GM21515 (cell line): ENCODE measurements at regions not wholly inside any gene's neighbourhood (a gene's known extent, or its start where the extent isn't known, plus 50 kb on each side); places are given as distances from the start of the nearest gene placed in this dataset.
"Not testable (repeated sequence)": the region's sequence is repeated elsewhere in the genome, so short reads cannot be mapped to it uniquely, and the experiment has no call there.

Source experiments
- ATAC-seq: cut with Tn5 transposase; IDR thresholded peaks from one replicate; pipeline ENCODE4 v1.9.1; 2021; ENCODE audit not compliant: unreplicated experiment

DNA sequence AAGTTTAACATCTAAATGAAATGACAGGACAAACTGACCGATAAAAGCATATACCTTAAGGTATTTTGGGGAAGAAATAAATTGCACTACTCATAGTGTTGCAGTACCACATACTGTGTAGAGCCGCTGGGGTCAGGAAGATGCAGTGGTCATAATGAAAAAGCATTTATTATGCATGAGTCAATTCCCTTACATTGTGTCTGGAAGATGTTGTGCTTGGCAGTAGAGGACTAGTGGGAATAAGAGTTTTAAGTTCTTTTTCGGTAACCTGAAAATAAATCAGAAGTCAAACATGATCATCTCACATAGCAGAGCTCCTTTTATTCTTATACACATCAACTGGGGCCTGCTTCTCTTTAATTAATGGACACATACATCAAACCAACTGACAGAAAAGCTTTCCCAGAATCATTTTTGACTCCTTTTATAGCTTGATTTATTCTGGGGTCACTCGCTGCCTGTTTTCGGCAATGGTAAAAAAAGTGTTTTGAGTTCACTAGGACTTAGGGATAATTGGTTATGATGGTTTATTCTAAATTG is 262.5 kb upstream of the CHD1 start:
- no peak for ATAC-seq

DNA sequence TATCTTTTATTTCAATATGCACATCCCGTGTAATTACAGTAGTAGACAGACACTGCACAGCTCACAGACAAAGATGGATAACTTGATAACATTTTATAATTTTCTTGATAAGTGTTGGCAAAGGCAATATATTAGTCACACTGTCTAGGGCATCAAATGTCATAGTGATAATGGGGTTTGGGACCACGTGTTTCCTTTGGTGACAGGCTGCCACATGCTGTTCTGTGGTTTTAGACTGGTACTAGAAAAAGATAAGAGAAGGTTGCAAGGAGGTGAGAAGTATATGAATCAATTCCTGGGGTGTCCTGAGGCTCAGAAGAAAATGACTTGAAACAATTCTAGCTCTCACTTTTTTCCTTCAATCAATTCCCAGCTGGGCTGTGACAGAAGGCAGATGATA is 258.8 kb upstream of the CHD1 start:
- no peak for ATAC-seq

DNA sequence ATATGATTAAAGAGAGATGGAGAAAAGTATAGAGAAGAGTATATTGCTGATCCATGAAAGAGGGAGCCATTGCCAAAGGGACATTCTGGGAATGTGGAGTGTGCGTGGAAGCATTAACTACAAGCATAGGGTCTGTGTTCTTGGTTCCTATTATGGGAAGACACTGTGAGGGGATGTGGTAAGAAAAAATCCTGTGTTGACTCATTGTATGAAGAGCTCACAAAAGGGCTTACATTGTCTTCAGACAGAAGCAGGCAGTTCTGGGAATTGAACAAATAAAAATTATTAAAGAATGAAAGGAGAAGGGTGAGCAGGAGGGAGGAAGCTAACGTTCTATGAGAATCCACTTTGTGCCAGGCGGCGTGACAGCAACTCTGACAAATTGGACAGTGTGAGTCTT is 250.4 kb upstream of the CHD1 start:
- ATAC-seq, result no peak

DNA sequence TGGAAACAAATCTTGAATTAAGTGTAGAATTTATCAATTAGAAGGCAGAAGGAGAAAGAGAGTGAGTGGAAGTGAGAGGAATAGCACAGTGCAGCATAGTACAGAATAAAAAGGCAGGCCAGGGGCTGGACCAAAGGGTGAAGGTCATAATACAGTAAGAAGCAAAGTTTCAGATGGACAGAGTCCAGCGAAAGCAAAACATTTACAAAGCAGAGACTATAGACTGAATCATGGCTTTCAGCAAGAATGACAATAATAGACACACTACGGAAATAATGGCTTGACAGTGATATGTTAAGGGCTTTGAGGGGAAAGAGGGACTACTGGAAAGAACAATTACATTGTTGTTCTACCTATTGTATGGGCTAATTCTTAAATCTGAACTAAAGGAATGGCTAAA is 249.0 kb upstream of the CHD1 start:
- ATAC-seq, result no peak

DNA sequence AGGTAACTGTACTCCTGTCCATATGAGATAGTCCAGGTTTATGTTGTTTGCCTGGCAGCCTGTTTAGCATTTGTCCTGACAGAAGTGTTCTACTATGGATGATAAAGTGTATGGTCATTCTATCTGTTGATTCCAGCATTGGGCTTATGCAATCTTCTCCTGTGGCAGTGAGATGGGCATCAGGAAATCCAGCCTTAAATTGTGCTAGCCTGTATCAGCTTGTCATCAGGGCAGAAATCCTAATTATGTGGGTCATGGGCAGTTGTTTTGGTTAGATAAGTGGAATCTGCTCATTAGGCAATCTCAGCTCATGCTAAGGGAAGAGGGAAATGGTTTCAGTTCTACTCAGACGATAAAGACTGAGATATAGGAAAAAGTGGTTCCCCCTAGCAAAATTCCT is 247.4 kb upstream of the CHD1 start:
- no peak for ATAC-seq

DNA sequence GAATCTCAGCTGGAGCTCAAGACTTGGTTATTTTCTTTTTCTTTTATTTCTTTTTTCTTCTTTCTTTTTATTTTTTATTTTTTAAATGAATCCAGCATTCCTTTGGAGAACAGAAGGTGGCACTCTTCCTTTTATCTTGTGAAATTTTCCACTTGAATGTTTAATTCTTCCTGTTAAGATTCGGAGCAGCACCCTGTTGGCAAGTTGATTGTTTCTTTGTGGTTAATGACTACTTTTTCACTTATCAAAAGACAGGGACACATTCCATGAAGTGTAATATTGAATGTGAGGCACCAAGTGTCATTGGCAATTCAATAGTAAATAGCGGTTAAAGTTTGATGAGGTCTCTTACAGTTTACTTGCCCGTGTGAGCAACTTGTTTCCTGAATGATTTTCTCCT is 240.5 kb upstream of the CHD1 start:
- ATAC-seq, result no peak

DNA sequence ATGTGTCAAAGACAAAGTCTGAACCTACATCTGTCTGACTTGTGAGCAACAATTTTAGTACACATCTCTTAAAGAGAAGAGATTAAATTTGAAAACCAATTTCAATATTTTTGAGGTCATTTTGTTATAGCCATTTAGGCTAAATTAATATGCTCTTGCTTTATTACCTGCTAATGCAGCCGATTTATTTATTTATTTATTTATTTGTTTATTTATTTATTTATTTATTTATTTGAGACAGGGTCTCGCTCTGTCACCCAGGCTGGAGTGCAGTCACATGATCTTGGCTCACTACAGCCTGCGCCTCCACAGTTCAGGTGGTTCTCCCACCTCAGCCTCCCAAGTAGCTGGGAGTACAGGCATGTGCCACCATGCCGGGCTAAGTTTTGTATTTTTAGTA is 232.7 kb upstream of the CHD1 start:
- ATAC-seq, result not testable (repeated sequence)

DNA sequence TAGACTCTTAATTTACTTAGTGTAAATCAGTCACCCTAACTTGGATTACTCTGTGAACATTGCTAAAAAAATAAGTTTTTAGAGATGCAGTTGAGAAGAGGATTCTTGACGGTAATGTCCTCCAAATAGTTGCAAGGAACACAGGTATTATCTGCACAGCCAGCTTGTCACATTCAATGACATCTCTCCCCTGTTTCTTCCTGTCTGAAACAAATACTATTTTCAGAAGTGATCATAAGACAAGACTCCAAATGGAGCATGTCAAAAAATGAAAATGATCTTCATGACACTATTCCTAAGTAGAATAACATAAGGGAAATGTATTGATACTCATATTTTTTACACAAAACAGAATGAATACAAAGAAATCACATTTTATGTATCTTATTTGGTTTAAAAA is 227.9 kb upstream of the CHD1 start:
- no peak for ATAC-seq

DNA sequence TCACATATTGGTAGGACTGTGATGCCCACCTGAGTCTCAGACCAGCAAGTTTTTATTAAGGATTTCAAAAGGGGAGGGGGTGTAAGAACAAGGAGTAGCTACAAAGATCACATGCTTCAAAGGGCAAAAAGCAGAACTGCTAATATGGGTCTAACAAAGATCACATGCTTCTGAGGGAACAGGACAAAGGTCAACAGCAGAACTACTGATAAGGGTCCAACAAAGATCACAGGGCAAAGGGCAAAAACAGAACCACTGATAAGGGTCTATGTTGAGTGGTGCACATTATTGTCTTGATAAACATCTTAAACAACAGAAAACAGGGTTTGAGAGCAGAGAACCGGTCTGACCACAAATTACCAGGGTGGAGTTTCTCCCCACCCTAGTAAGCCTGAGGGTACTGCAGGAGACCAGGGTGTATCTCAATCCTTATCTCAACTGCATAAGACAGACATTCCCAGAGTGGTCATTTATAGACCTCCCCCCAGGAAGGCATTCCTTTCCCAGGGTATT is 214.5 kb upstream of the CHD1 start:
- ATAC-seq, result not testable (repeated sequence)

DNA sequence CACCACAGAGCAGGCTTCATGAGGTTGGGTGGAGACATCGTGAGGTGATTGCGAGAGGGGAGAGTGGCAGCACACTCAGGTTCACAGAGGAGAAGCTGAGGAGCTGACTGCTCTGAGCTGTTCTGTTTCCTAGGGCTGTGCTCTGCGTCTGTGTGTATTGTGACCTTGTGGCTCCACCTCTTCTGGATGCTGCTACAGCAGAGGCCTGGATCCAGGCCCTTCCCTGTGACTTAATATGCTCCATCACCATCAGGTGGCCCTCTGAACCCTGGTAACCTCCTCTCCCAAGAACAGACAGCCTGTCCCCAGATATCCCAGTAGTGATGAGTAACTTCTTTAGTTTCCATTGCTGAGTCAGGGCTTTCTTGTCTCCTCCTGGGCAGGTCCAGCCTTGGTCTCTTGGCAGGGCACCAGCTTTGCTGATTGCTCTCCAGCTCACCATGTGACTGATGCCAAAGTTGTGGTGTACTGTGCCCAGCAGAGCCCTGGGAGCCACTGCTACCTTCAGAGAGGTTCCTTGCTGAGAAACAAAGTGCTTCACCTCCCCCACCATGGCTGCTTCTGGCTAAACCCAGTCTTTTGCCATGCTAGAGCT is 212.8 kb upstream of the CHD1 start:
- ATAC-seq, result no peak

DNA sequence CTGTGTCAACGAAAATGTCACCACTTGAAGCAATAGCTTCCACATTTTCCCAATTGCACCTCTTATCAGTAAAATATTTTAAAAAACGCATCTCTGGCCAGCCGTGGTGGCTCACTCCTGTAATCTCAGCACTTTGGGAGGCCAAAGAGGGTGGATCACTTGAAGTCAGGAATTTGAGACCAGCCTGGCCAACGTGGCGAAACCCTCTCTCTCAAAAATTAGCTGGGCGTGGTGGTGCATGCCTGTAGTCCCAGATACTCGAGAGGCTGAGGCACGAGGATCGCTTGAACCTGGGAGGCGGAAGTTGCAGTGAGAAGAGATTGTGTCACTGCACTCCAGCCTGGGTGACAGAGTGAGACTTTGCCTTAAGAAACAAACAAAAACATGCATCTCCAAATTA is 210.1 kb upstream of the CHD1 start:
- ATAC-seq, result no peak

DNA sequence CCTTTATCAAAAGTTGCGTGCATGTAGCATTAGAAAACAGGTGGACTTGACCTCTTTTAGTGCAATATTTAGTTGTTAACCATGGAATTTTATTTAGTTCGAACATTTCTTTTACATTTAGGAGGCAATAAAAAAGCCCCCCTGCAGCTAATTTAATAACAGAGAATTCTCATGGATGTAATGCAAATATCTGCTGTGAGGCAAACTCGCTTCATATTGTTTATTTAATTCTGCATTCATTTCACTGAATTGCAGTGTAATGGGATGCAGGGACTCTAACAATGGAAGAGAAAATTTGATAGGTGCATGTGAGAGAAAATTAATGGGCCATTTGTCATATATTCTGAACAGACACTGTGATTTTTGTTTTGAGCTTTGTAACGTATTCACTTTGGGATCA is 205.1 kb upstream of the CHD1 start:
- ATAC-seq, result no peak

DNA sequence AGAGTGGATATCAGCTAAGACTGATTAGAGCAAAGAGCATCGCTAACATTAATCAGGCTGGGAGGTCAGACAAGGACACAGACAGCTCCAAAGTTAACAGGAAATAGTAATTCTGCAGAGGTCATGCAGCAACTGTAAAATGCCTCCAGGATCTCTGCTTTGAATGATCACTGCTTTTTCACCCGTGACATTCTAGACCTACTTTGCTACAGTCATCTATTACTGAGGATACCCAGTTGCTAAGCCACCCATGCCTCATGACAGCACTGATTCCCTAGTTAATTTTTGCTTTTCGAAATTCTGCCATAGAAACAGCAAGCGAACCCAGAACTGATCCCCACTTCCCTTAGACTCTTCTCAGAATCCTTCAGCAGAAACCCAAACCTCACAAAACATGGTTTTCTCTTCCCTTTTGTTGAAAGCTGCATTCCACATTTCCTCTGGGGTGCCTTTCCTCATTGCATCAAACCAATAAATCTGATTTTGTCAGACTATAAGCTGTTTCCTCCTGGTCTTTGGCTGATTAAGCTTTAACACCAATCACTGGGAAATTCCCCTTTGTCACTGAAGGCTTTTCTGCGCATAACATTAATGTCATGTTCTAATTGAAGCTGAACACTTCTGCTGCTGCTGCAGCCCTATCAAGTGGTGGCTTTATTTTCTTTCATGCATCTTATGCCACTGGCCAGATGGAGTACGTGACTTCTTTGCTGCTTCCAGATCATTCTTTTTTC is 201.1 kb upstream of the CHD1 start:
- ATAC-seq, result no peak

DNA sequence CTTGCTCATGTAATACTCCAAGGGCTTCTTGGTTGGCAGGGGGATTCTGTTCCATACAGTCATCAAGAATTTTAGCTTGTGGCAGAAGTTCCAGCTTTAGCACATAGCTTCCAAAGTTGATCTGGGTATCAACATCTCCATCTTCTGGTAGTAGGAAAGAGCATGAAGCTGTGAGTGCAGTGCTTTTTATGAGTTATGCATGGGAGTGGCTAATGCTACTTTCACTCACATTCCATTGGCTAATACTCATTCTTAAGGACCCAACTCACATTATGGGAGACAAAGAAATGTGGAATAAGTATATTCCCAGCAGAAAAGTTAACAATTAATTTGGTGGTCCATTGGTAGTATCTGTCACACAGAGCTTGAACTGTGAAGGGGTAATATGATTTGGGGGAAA is 194.2 kb upstream of the CHD1 start:
- ATAC-seq, result no peak

DNA sequence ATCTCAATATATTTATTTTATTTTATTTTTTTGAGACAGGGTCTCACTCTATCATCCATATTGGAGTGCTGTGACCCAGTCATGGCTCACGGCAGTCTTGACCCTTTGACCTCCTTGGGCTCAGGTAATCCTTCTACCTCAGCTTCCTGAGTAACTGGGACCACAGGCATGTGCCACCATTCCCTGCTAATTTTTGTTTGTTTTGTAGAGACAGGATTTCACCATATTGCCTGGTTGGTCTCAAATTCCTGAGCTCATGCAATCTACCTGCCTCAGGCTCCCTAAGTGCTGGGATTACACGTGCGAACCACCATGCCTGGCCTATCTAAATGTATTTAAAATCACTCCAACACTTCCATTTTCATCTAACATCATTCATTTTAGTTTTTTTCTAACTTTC is 190.5 kb upstream of the CHD1 start:
- ATAC-seq, result no peak

DNA sequence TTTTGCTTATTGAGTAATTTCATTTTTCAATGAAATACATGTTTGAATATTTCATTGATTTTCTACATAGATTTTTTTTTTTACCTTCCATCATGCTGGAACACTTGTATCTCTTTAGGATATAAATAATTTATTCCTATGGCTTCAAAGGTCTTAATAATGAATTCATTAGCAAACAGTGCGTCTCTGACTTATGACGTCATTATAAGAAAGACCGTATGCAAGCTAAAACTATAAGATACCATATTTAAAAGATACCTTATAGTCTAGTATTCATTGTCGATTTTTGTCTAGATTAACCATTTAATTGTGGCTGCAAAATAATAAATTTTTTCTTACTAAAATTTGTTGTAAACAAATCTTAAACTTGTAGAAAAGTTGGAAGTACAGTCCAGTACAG is 187.7 kb upstream of the CHD1 start:
- ATAC-seq, result no peak

DNA sequence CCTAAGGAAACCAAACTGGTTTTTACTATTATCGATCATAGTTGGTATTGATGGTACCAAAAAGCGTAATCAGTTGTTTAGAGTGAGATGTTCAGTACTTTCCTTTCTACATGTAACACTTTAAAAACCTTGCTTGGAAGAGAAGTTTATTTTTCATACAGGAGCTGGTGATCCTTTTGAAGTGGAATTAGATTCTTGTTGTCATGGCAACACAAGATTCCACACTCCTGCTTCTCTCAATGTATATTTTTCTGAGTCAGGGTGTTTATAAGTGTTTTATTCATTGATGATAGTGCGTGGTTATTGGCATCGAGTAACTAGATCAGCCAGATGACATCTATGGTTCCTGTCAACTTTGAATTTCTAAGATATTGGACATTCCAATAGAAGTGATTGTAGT is 181.1 kb upstream of the CHD1 start:
- ATAC-seq, result no peak

DNA sequence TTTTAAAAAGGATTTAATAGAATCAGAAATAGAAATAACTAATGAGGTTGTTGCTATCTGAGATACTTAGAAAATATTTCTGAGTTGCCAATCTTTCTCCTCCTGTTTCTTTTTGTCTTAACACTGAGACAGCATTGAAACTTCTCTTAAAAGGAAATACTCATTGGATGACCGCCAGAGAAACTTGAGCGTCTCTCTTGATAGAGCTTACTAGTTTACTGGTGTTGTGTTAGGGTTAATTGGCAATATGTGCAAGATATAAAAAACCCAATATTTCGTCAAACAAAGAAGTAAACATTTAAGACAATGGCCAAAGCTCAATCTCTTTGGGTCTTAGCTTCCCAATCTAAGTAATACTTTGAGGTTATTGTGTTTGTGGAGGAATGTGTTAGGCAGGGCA is 176.4 kb upstream of the CHD1 start:
- no peak for ATAC-seq

DNA sequence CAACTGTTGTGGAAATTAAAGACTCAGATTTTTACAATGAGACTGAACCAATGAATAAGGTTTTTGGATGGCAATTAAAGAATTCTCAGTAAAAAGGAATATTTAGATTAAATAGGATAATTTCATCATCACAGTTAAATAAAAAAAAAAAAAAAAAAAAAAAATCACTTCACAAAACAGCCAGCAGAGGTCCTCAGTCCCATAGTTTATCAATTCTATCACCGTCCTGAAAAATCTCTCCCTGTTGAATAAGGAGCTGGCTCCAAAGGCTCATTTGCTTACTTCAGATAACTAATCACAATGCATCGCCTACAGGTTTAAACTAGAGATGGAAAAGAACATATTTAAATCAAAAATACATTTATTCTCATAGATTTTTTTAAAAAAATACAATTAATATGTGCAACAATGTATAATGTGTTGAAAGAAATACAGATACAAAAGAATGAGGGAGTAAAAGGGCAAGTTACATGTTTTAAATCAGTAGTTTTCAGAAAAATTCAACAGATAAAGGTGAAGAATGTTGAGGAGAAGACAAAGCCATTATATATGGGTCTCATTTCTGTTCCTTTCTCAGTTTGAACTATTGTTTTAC is 175.8 kb upstream of the CHD1 start:
- no peak for ATAC-seq

DNA sequence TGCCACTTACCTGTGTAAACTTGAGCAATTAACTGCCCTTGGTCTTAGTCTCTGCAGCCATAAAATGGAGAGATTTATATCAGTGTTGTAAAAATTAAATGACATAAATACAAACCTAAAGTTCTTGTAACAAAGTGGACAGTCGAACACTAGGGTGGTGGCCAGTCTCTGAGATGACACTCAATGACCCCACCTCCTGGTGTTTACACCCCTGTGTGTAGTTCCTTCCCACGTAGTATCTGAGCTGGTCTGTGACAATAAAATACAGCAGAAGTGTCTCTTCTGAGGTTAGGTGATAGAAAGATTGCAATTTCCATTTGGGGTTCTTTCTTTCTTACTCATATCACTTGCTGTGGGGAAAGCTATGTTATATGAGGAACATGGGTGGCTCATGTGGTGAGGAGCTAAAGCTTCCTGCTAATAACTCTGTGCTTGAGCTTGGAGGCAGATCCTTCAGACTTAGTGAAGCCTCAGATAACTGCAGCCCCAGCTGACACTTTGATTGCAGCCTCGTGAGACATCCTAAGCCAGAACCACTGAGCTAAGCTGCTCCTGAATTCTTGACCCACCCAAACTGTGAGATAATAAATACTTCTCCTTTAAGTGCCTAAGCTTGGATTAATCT is 173.4 kb upstream of the CHD1 start:
- ATAC-seq, result no peak

DNA sequence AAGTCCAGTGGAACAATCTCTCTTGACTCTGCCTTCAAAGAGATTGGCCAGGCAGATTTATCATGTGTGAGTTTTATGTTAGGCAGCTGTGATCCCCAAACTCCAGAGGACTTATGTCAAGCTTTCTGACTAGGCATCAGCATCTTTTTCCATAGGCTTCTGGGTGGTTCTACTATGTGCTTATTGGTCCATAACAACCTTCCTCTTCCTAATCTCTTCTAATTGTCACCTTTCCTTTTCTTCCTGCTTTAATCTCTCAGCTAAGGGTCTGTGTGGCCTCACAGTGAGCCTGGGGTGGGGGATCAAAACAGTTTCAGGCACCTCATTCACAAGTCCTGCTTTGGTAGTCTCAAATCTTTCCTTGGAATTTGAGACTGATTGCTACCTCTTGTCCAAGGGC is 170.9 kb upstream of the CHD1 start:
- ATAC-seq, result no peak
